Activated naive CD4-positive, alpha-beta T cell (primary cell): ENCODE measurements at regions not wholly inside any gene's neighbourhood (a gene's known extent, or its start where the extent isn't known, plus 50 kb on each side); places are given as distances from the start of the nearest gene placed in this dataset.
"Not testable (repeated sequence)": the region's sequence is repeated elsewhere in the genome, so short reads cannot be mapped to it uniquely, and the experiment has no call there.

Experiments
- DNase-seq, 4 experiments: peaks; one replicate each; lab custom pipeline; 2025; lab: John Stamatoyannopoulos, UW

GRCh38 chr15:39031596-39031995 lies 467.0 kb upstream of the RASGRP1 start:
- DNase-seq: no peak

GRCh38 chr15:39034816-39035215 lies 470.2 kb upstream of the RASGRP1 start:
- no peak for DNase-seq

GRCh38 chr15:39037611-39038010 lies 473.0 kb upstream of the RASGRP1 start:
- not testable (repeated sequence) for DNase-seq

GRCh38 chr15:39040861-39041260 lies 476.2 kb upstream of the RASGRP1 start:
- DNase-seq: no peak

- DNase-seq: no peak
Observed at GRCh38 chr15:39041979-39042495, 477.4 kb upstream of the RASGRP1 start.

GRCh38 chr15:39051626-39052322 lies 487.2 kb upstream of the RASGRP1 start:
- no peak for DNase-seq

GRCh38 chr15:39052323-39052705 lies 487.7 kb upstream of the RASGRP1 start:
- no peak for DNase-seq

GRCh38 chr15:39053480-39053879 lies 488.9 kb upstream of the RASGRP1 start:
- no peak for DNase-seq

GRCh38 chr15:39054128-39054732 lies 489.6 kb upstream of the RASGRP1 start:
- no peak for DNase-seq

- no peak for DNase-seq
Observed at GRCh38 chr15:39056357-39056756, 491.7 kb upstream of the RASGRP1 start.

- DNase-seq: no peak
Observed at GRCh38 chr15:39058351-39059131, 493.9 kb upstream of the RASGRP1 start.

GRCh38 chr15:39059917-39060316 lies 495.3 kb upstream of the RASGRP1 start:
- no peak for DNase-seq

- no peak for DNase-seq
Observed at GRCh38 chr15:39061952-39062464, 497.4 kb upstream of the RASGRP1 start.

- DNase-seq: no peak
Observed at GRCh38 chr15:39066677-39067076, 502.1 kb upstream of the RASGRP1 start.

GRCh38 chr15:39074341-39074985 lies 506.4 kb upstream of the THBS1 start:
- no peak for DNase-seq

- no peak for DNase-seq
Observed at GRCh38 chr15:39075311-39075710, 505.6 kb upstream of the THBS1 start.

GRCh38 chr15:39075756-39076341 lies 505.0 kb upstream of the THBS1 start:
- DNase-seq: no peak

GRCh38 chr15:39078026-39078425 lies 502.9 kb upstream of the THBS1 start:
- DNase-seq: no peak

GRCh38 chr15:39079296-39079847 lies 501.5 kb upstream of the THBS1 start:
- DNase-seq: no peak

GRCh38 chr15:39083213-39083612 lies 497.7 kb upstream of the THBS1 start:
- DNase-seq: no peak
